ENCODE measurements at regions not wholly inside any gene's neighbourhood (a gene's known extent, or its start where the extent isn't known, plus 50 kb on each side); places are given as distances from the start of the nearest gene placed in this dataset.
A peak's percentile ranks its signal among the peaks of the same experiment; 100 is the strongest.

- DNase-seq: no peak
Measured at GRCh38 chr4:124177647-124178425, 534.7 kb downstream of the ANKRD50 start.

- DNase-seq: no peak
Measured at GRCh38 chr4:124178449-124179021, 534.0 kb downstream of the ANKRD50 start.

GRCh38 chr4:124179506-124180186 is 532.9 kb downstream of the ANKRD50 start:
- DNase-seq: no peak

- DNase-seq: no peak
Measured at GRCh38 chr4:124181039-124181438, 531.5 kb downstream of the ANKRD50 start.

GRCh38 chr4:124183231-124183630 is 529.3 kb downstream of the ANKRD50 start:
- no peak for DNase-seq

- DNase-seq: no peak
Measured at GRCh38 chr4:124183926-124184325, 528.6 kb downstream of the ANKRD50 start.

GRCh38 chr4:124184792-124185191 is 527.7 kb downstream of the ANKRD50 start:
- no peak for DNase-seq

- DNase-seq: no peak
Measured at GRCh38 chr4:124188595-124188994, 523.9 kb downstream of the ANKRD50 start.

GRCh38 chr4:124189545-124189944 is 523.0 kb downstream of the ANKRD50 start:
- DNase-seq: no peak

- no peak for DNase-seq
Measured at GRCh38 chr4:124191329-124191728, 521.2 kb downstream of the ANKRD50 start.

- no peak for DNase-seq
Measured at GRCh38 chr4:124192544-124192943, 520.0 kb downstream of the ANKRD50 start.

- no peak for DNase-seq
Measured at GRCh38 chr4:124199185-124199584, 513.3 kb downstream of the ANKRD50 start.

- no peak for DNase-seq
Measured at GRCh38 chr4:124199755-124200154, 512.8 kb downstream of the ANKRD50 start.

- DNase-seq: no peak
Measured at GRCh38 chr4:124201636-124202035, 510.9 kb downstream of the ANKRD50 start.

- DNase-seq: peak; percentile 30 to 32
Measured at GRCh38 chr4:124202099-124202498, 510.4 kb downstream of the ANKRD50 start.

GRCh38 chr4:124203613-124204238 is 508.8 kb downstream of the ANKRD50 start:
- DNase-seq: no peak

- DNase-seq: no peak
Measured at GRCh38 chr4:124206779-124207605, 505.5 kb downstream of the ANKRD50 start.

- DNase-seq: no peak
Measured at GRCh38 chr4:124209211-124209610, 503.3 kb downstream of the ANKRD50 start.

- no peak for DNase-seq
Measured at GRCh38 chr4:124209626-124210025, 502.9 kb downstream of the ANKRD50 start.

GRCh38 chr4:124210746-124211145 is 501.8 kb downstream of the ANKRD50 start:
- DNase-seq: no peak

- peak; percentile 33 to 36 for DNase-seq
Measured at GRCh38 chr4:124212815-124213630, 499.5 kb downstream of the ANKRD50 start.
